ENCODE measurements at regions not wholly inside any gene's neighbourhood (a gene's known extent, or its start where the extent isn't known, plus 50 kb on each side); places are given as distances from the start of the nearest gene placed in this dataset.

DNA sequence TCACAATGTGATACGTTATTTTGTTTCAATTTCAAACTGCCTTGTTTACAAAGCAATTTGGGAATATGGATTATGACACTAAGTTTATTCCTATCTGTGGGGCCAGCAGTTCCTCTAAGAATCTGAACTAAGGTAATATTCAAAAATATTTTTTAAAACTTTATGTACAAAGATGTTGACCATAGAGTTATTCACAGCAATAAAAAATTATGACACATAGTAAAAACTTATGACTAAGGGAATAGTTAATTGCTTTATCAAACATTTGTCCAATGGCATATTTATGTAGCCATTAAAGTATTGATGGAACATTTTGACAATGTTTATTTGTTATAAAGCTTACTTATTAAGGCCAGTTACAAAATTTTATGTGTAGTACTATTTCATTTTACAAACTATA is 73.4 kb upstream of the FREM1 start:
- in situ Hi-C loops (cut with HindIII; ENCODE audit: low pct_unique_long_range_greater_than_20kb, low sequenced_read_pairs) = no loop called here

DNA sequence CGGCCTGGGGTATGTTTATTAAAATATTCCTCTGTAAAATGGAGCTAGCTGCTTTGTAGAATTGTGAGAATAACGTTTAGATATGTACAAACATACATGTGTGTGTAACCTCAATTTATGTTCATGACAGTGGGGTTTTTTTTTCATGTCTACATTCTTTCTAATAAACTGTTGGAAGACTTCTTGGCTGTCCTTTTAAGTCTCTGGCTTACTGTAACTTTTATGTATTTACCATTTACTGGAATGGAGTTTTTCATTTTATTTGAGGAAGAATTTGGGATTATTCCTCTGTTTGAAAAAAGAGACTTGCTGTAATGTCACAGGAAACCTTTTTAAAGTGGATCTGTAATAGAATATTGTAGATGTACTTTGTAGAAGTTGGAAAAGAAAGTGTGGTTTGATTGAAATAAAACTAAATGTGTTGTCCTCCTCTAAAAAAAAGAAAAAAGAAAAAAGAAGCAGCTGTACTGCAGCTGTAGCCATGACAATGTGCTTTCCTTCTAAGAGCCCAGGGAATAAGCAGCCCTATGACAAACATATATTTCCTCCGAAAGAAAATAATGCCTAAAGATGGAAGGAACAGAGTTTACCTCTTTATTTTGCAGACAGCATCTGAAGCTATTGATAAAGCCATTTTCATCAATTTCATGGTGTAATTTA is 71.2 kb upstream of the FREM1 start:
- DNase-seq (ENCODE audit: low read depth) = no peak
- in situ Hi-C loops (cut with HindIII; ENCODE audit: low pct_unique_long_range_greater_than_20kb, low sequenced_read_pairs) = no loop called here

More for the DNA sequence above, 73.4 kb upstream of the FREM1 start:
- no peak for DNase-seq (ENCODE audit: low read depth)

DNA sequence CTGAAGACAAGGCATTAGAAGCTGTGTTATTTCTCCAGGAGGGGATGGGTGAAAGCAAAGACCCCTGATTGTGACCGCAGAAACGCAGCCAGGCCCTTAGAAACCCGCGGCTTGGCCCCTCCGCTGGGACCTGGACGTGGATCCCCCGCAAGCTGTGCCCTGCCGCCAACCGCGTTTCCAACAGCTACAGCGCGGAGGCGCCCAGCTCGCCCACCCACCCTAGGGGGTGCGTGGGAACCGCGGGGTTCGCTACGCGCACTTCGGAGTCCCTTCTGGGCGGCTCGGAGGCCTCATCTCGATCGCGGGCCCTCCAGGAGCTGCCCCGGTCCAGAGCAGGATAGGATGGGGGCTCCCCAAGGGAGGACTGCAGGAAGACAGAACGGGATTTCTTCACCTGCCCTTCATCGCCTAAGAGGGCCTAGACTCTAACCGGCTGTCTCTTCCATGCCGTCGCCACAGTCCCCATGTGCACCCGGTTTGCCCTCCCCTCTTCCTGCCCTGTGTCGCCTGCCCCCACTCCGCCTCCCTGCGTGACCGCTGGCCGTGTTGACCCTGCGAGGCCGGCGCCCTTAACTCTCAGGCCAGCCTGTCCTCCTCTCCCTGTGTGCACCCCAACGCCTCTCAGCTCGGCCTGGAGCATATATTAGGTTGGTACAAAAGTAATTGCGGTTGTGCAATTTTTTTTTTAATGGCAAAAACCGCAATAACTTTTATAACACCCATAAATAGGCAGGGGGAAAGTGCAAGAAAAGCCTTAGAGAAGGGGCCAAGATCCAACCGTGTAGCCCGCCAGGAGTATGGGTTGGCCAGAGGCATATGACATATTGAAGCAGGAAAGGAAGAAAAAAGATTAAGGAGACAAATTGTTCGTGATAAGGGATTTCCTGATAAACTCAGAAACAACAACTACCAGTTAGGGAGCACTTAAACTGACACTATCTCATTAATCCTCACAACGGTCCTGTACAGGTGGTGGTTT is 68.1 kb upstream of the FREM1 start:
- in situ Hi-C loops (cut with HindIII; ENCODE audit: low pct_unique_long_range_greater_than_20kb, low sequenced_read_pairs) = no loop called here
- DNase-seq (ENCODE audit: low read depth) = no peak

DNA sequence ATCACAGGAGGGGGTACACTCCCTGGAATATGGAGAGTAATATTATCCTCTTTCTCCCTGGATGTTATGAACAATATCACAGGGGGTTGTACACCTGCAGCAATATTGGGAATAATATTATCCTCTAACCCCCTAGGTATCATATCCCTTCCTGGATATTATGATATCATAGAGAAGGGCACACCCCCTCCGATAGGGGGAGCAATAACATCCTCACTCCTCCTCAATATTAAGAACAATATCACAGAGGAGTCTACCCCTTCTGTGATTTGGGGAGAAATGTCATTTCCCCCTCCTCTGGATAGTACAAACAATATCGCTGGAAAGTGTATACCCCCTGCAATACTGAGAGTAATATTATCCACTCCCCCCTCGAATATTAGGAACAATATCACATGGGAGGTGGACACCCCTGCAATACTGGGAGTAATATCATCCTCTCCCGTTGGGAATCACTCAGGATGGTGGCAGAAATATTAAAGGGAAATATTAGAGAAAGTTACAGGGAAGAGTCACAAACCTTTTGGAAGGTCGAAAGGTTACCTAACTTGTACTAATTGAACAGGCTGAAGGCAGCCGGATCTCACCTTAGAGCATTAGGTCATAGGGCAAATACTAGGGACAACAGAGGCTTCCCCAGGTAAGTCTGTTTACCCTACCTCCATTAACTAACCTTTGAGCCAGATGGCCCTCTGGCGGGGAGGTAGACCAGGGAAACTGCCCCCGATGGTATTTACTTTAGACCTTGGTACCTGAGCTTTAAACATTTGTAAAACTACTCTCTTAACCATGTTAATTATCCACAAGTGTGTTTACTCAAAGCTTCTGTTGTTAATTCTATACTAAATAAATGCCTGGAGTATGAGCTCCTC is 57.5 kb upstream of the FREM1 start:
- no peak for DNase-seq (ENCODE audit: low read depth)
- in situ Hi-C loops (cut with HindIII; ENCODE audit: low pct_unique_long_range_greater_than_20kb, low sequenced_read_pairs) = no loop called here

DNA sequence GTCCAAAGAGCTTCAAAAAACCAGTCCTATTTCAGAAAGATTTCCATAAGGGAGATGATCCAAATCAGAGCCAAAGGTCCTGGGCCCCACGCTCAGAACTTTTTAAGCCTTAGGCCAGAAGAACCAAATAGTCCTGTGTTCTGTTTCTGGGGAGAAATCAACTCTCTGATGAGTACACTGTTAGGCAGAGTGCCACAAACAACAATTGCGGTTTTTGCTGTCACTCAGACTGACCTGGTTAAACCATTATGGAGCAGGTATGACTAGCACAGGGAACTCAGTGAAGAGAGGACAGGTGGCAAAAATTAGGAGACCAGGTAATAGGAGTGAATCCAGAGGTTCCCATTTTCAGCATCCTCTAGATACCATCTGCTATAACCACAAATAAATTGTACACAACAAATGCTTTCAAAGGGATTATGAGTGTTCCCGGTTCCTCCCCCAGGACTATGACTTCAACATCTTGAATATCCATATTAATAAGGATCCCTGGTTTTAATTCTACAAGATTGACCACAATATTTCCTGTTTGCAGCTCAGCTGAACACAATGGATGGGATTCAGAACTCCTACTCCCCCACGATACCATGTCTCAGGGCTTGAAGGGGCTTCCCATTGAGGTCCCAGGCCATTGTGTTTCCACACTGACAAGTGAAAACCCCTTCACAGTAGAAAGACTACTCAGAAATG is 52.1 kb upstream of the FREM1 start:
- DNase-seq (ENCODE audit: low read depth) = peak; percentile 2
- in situ Hi-C loops (cut with HindIII; ENCODE audit: low pct_unique_long_range_greater_than_20kb, low sequenced_read_pairs) = no loop called here

DNA sequence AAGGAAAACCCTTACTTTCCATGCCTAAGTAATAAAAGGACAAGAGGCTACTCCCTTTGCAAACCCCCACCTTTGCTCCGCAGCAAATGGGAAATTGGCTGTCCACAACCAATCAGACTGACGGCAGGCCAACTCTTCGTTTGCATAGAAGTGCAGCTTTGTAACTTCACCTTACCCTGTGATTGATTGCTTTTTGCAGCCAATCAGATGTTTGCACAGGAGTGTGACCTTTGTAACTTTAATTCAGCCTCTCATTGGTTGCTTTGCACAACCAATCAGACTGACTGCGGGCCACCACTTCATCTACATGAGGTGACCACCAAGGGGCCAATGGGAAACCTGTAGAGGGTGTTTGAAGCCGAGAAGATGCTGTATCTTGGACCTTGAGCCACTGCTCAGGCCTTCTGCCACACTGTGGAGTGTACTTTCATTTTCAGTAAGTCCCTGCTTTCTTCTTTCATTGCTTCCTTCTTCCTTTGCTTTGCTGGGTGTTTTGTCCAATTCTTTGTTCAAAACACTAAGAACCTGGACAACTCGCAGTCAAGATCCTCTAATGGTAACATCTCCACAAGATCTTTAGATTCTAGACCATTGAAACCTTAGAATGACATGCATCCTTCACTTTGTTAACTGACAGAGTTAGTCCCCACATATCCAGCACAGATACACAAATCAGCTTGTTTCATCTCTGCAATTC is 51.3 kb upstream of the FREM1 start:
- in situ Hi-C loops (cut with HindIII; ENCODE audit: low pct_unique_long_range_greater_than_20kb, low sequenced_read_pairs) = no loop called here
- peak; percentile 90 for DNase-seq (ENCODE audit: low read depth)

DNA sequence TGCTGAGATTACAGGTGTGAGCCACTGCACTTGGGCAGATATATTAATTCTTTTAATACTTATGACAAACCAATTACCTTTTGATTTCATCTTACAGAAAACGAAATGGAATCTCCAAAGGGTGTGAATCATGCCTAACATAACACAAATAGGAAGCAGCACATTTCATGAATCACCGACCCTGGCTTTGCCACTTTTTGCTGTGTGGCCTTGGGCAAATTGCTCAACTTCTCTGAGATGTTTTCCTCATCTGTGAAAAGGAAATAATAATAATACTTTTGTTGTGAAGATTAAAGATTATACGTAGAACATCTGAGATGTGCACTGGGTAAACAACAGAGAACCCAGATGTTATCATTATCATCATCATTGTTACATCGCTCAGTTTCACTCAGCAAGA is 50.7 kb upstream of the FREM1 start:
- DNase-seq (ENCODE audit: low read depth) = no peak
- in situ Hi-C loops (cut with HindIII; ENCODE audit: low pct_unique_long_range_greater_than_20kb, low sequenced_read_pairs) = no loop called here
